ENCODE measurements at regions not wholly inside any gene's neighbourhood (a gene's known extent, or its start where the extent isn't known, plus 50 kb on each side); places are given as distances from the start of the nearest gene placed in this dataset.
"Not testable (repeated sequence)": the region's sequence is repeated elsewhere in the genome, so short reads cannot be mapped to it uniquely, and the experiment has no call there.

DNA sequence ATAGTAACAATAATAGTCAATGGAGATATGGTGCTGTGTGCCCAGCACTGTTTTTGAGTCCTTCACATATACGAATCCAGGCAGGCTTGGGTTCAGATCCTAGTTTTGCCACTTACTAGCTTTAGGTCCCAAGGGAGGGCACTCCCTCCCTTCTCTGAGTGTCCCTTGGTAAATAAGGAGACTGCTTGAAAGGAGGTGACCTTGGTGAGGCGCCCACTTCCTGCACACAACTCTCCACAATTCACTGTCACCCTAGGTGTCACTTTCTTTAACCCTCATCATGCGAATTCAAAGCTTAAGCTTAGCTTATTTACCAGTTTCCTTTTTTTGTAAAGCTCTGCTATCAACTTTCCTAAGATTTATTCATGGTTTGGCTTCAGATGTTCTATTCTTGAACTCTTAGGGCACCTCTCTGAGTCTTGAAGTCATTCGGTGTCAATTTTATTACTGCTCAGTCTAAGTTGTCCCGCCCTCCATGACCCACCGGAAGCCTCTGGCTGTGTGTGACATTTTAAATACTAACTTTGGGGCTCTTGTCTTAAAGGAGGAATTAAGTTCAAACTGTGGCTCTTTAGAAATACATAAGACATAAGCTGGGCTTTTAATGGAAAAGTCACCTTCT lies 170.7 kb upstream of the ZNF618 start:
- no peak for DNase-seq (ENCODE audit: low spot score)

GRCh38 chr9:113705928-113706519 lies 170.1 kb upstream of the ZNF618 start:
- DNase-seq (ENCODE audit: low spot score), result no peak

DNA sequence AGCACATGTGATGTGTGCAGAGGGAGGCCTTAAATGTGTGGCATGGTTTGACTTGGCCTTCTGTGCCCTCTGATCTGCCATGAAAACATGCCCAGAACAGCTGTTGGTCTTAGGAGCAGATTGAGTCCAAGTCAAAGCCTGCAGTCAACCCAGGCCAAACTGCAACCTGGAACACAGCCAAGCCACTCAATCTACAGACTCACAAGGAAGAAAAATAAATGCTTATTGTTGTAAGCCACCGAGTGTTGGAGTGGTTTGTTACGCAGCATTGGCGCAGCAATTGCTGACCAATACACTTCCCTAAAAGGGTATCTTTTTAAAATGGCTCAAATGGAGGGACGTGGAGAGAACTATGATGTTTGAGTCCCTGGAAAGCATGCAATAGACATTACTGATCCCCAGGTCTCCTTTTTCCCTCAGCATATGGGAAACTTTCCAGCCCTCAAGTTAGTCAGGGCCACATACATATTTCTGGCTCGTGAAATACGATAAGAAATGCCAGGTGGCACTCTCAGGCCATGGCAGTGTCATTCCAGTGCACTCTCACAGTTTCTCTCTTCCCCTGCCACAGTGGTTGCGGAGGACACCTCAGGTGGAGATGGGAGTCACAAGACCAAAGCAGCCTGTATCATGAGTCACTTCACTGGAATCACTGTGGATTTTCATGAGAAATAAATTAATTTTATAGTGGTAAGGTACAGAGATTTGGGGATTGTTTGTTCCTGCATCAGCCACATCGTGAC lies 168.0 kb upstream of the ZNF618 start:
- no peak for DNase-seq (ENCODE audit: low spot score)

DNA sequence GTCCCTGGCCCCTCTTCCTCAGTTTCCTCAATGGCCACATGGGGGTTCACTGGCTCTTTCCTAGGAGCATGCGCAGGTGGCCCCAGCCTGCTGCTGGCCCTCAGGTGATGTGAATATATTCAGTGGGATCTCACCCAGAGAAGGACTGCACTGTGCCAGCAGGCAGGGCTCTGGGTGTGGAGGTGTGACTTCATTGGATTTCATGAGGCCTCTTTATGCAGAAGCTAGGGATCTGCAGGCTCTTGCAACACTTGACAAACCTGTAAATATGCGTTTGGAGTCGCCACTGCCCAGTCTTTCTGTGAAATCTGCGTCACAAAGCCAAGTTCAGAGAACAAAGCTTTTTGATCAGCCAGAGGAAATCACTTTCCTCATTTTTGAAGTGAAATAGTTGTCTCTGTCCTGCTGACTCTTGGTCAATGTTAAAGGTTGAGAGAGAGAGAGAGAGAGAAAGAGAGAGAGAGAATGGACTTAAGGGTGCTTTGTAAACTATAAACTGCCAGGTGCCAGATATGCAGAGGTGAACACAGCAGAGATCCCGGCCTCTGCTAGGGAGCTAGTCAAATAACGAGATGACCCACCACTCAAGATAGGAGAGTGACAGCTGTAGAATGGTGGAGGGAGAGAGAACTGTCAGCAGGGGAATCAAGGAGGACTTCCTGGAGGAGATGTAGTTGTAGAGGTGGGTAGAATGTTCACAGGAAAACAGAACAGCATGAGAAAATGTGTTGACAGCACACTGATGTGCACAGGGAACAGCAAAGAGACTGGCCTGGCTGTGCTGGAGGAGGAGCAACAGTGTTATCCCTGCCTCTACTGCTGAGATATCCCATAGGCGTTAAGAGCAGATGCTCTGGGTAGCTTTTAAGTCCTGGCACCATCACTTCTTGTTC lies 167.0 kb upstream of the ZNF618 start:
- no peak for DNase-seq (ENCODE audit: low spot score)

- DNase-seq (ENCODE audit: low spot score), result no peak
Measured at GRCh38 chr9:113709721-113710120, 166.4 kb upstream of the ZNF618 start.

GRCh38 chr9:113711251-113711650 lies 164.9 kb upstream of the ZNF618 start:
- no peak for DNase-seq (ENCODE audit: low spot score)

DNA sequence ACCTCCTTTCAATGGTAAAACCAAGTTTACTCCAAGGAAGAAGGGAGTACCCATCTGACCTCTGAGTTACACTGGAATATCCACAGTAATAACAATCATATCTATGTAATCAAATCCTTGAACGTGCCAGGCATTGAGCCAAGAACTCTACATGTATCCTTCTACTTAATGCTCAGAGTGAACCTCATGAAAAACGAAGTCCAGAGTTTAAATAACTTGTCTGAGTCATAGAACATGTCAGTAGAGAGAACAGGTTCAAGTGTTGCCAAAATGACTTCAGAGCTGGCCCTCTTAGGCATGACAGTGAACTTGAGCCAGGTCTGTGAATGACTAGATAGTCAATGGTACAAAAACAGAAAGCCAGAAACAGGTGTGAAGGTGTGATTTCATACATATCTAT lies 164.1 kb upstream of the ZNF618 start:
- peak; percentile 11 for DNase-seq (ENCODE audit: low spot score)

GRCh38 chr9:113715086-113715485 lies 161.0 kb upstream of the ZNF618 start:
- DNase-seq (ENCODE audit: low spot score), result peak; percentile 67

GRCh38 chr9:113719919-113720318 lies 156.2 kb upstream of the ZNF618 start:
- DNase-seq (ENCODE audit: low spot score), result no peak

DNA sequence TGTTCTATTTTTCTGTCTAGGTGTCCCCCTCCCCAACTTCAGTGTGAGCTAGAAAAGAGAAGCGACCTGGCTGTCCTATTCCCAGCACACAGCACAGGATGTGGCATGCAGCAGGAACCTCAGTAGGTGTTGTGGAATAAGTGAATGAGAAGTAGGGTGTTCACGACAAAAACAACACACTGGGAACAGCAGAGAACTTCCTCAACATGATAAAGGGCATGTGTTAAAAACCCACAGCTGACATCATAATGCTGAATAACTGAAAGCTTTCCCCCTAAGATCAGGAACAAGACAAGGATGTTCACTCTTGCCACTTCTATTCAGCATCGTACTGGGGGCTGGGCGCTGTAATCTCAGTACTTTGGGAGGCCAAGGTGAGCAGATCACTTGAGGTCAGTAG lies 155.6 kb upstream of the ZNF618 start:
- DNase-seq (ENCODE audit: low spot score), result no peak

- DNase-seq (ENCODE audit: low spot score), result no peak
Measured at GRCh38 chr9:113721856-113722255, 154.3 kb upstream of the ZNF618 start.

DNA sequence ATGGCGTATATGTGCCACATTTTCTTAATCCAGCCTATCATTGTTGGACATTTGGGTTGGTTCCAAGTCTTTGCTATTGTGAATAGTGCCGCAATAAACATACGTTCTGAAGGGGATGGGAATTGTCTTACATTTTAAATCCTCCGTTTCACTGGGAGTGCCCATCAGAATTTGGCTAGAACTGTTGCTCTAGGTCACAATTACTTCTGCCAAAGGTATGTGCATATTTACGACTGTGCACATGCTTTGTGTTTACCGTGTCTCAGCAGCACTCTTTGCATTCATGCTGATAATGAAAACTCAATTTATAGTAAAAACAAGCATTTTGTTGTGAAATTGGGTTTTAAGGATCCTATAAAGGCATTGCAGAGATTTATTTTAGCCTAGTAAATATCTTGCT lies 151.9 kb upstream of the ZNF618 start:
- DNase-seq (ENCODE audit: low spot score), result no peak

- no peak for DNase-seq (ENCODE audit: low spot score)
Measured at GRCh38 chr9:113728989-113729388, 147.1 kb upstream of the ZNF618 start.

DNA sequence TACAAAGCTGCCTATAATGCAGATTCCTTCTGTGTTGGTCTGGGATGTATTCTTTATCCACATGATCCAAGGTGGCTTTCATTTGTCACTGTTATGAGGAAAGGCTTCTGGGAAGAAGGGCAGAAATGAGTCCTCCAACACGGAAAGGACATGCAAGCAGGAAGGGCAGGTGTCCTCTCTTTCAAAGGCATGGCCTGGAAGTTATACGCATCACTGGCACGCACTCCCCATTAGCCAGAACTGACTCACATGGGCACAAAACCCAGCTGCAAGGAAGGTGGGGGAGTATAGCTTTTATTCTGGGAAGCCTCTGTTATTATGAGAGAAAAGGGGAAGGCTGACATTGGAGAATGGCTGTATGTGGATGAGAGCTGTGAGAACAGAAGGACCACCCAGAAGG lies 141.3 kb upstream of the ZNF618 start:
- DNase-seq (ENCODE audit: low spot score), result no peak

DNA sequence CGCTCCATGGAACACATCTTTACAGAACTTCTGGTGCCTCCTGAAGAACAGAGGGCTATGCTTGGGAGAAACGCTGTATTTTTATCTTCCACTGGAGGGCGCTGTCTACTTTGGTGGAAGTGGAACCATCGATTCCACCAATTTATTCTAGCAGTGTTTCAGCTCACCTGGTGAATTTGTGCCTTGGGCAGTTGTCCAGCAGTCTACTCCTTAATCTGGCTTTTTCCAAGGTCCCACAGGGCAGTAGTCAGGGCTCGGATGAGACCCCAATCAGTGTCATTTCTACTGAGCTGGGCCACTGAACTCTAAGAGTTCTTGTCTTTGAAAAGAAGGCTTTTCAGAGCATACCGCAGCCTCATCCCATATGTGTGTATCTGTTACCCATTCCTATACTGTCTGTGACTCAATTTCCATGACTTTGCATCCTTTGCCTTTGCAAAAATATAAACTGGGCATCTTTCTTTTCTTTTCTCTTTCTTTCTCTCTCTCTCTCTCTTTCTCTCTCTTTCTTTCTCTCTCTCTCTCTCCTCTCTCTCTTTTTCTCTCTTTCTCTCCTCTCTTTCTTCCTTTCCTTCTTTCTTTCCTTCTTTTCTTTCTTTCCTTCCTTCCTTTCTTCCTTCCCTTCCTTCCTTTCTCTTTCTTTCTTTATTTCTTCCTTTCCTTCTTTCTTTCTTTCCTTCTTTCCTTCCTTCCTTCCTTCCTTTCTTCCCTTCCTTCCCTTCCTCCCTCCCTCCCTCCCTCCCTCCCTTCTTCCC lies 138.4 kb upstream of the ZNF618 start:
- DNase-seq (ENCODE audit: low spot score), result peak; percentile 55

- DNase-seq (ENCODE audit: low spot score), result no peak
Measured at GRCh38 chr9:113738496-113738892, 137.6 kb upstream of the ZNF618 start.

GRCh38 chr9:113738893-113739604 lies 137.1 kb upstream of the ZNF618 start:
- no peak for DNase-seq (ENCODE audit: low spot score)

GRCh38 chr9:113739605-113740507 lies 136.3 kb upstream of the ZNF618 start:
- DNase-seq (ENCODE audit: low spot score), result not testable (repeated sequence)

- peak; percentile 76 for DNase-seq (ENCODE audit: low spot score)
Measured at GRCh38 chr9:113740508-113741500, 135.3 kb upstream of the ZNF618 start.
